ENCODE measurements at regions not wholly inside any gene's neighbourhood (a gene's known extent, or its start where the extent isn't known, plus 50 kb on each side); places are given as distances from the start of the nearest gene placed in this dataset.

- WGBS = 71% methylated on average over 29 of the region's 29 CpGs
- Histone ChIP-seq H3K4me1 (replicated peaks) (no peaks in the 10 kb centered on the region), H3K9me3 (no peaks in the 10 kb centered on the region), H3K4me3 (no peak overlapping the region), H3K27me3 (replicated peaks; ENCODE audit: insufficient read depth) (no peaks in the 10 kb centered on the region), H3K27ac (no peak overlapping the region), H3K36me3 (no peaks in the 10 kb centered on the region)
- intact Hi-C loops (cut with DNase I) = no loop called here
- DNase-seq (ENCODE audit: low spot score) = no peak
- TF ChIP-seq POLR2A (IDR thresholded peaks at IDR 0.05) (no peak), POLR2AphosphoS5 (IDR thresholded peaks at IDR 0.05) (no peak)
- TF ChIP-seq, protein P1, sequence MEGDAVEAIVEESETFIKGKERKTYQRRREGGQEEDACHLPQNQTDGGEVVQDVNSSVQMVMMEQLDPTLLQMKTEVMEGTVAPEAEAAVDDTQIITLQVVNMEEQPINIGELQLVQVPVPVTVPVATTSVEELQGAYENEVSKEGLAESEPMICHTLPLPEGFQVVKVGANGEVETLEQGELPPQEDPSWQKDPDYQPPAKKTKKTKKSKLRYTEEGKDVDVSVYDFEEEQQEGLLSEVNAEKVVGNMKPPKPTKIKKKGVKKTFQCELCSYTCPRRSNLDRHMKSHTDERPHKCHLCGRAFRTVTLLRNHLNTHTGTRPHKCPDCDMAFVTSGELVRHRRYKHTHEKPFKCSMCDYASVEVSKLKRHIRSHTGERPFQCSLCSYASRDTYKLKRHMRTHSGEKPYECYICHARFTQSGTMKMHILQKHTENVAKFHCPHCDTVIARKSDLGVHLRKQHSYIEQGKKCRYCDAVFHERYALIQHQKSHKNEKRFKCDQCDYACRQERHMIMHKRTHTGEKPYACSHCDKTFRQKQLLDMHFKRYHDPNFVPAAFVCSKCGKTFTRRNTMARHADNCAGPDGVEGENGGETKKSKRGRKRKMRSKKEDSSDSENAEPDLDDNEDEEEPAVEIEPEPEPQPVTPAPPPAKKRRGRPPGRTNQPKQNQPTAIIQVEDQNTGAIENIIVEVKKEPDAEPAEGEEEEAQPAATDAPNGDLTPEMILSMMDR (IDR thresholded peaks at IDR 0.05) = no peak
Observed at GRCh38 chr16:35195173-35195863, 1735.9 kb downstream of the TP53TG3F start.

DNA sequence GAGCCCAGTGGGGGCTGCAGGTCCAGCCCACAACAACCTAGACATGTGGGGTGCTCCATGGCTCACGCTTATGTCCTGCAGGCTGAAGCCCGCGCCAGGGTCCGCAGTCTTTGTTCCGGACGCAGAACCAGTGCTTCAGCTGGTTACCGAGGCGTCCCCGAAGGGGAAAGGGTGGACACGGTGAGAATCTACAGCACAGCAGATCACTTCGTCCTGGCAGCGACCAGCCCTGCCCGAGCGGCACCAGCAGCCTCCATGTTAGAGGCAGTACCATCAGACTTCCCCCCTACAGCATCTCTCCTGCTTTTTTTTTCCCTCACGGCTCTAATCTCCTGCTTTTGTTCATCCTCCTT is 1736.4 kb downstream of the TP53TG3F start:
- Histone ChIP-seq H3K27me3 (replicated peaks; ENCODE audit: insufficient read depth) (no peaks in the 10 kb centered on the region), H3K4me1 (replicated peaks) (no peaks in the 10 kb centered on the region), H3K4me3 (no peak overlapping the region), H3K36me3 (no peaks in the 10 kb centered on the region), H3K27ac (no peak overlapping the region), H3K9me3 (no peaks in the 10 kb centered on the region)
- intact Hi-C loops (cut with DNase I) = no loop called here
- TF ChIP-seq POLR2AphosphoS5 (IDR thresholded peaks at IDR 0.05) = no peak
- no peak for TF ChIP-seq POLR2A (IDR thresholded peaks at IDR 0.05)
- TF ChIP-seq, protein P1 (IDR thresholded peaks at IDR 0.05) = no peak
- 74% methylated on average over 15 of the region's 15 CpGs for WGBS
- no peak for DNase-seq (ENCODE audit: low spot score)

DNA sequence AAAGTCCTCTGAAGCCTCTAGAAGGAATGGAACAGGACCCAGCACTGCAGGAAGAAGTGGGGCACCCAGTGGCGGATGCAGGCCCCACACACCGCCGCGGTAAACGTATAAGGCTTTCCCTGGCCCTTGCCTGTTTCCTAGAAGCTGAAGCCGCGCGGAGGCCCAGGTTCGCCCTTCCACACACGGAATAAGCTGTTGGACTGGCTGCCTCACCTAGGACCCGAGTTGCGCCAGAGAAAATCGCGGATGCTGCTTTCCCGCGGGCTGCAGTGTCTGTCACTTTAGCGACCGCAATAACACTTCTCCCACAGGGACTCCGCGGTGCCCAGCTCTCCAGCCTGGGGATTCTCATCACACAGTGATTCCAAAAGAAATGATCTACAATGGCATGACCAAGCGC is 1736.9 kb downstream of the TP53TG3F start:
- Histone ChIP-seq H3K27ac (no peak overlapping the region), H3K4me1 (replicated peaks) (no peaks in the 10 kb centered on the region), H3K36me3 (no peaks in the 10 kb centered on the region), H3K27me3 (replicated peaks; ENCODE audit: insufficient read depth) (no peaks in the 10 kb centered on the region), H3K9me3 (no peaks in the 10 kb centered on the region), H3K4me3 (no peak overlapping the region)
- 77% methylated on average over 21 of the region's 21 CpGs for WGBS
- intact Hi-C loops (cut with DNase I) = no loop called here
- TF ChIP-seq POLR2AphosphoS5 (IDR thresholded peaks at IDR 0.05) = no peak
- no peak for TF ChIP-seq POLR2A (IDR thresholded peaks at IDR 0.05)
- TF ChIP-seq, protein P1 (IDR thresholded peaks at IDR 0.05) = no peak
- no peak for DNase-seq (ENCODE audit: low spot score)

GRCh38 chr16:35197656-35198055 is 1738.2 kb downstream of the TP53TG3F start:
- Histone ChIP-seq H3K27ac (no peak overlapping the region), H3K4me3 (no peak overlapping the region), H3K9me3 (no peaks in the 10 kb centered on the region), H3K27me3 (replicated peaks; ENCODE audit: insufficient read depth) (no peaks in the 10 kb centered on the region), H3K36me3 (no peaks in the 10 kb centered on the region), H3K4me1 (replicated peaks) (no peaks in the 10 kb centered on the region)
- WGBS = 81% methylated on average over 10 of the region's 10 CpGs
- DNase-seq (ENCODE audit: low spot score) = no peak
- intact Hi-C loops (cut with DNase I) = no loop called here
- TF ChIP-seq POLR2AphosphoS5 (IDR thresholded peaks at IDR 0.05) = no peak

GRCh38 chr16:35198223-35199199 is 1739.1 kb downstream of the TP53TG3F start:
- intact Hi-C loops (cut with DNase I) = no loop called here
- H3K36me3 ChIP-seq = no peaks in the 10 kb centered on the region
- no peaks in the 10 kb centered on the region for H3K4me1 ChIP-seq (replicated peaks)
- no peak overlapping the region for H3K4me3 ChIP-seq
- no peak for DNase-seq (ENCODE audit: low spot score)
- no peaks in the 10 kb centered on the region for H3K9me3 ChIP-seq
- 79% methylated on average over 26 of the region's 26 CpGs for WGBS
- no peak overlapping the region for H3K27ac ChIP-seq
- H3K27me3 ChIP-seq (replicated peaks; ENCODE audit: insufficient read depth) = no peaks in the 10 kb centered on the region
- no peak for TF ChIP-seq POLR2AphosphoS5 (IDR thresholded peaks at IDR 0.05)
- TF ChIP-seq POLR2A (IDR thresholded peaks at IDR 0.05) = no peak
- TF ChIP-seq, protein P1 (IDR thresholded peaks at IDR 0.05) = no peak

Data from prostate gland (tissue), 2 donors.